GM18519 (cell line): ENCODE measurements at regions not wholly inside any gene's neighbourhood (a gene's known extent, or its start where the extent isn't known, plus 50 kb on each side); places are given as distances from the start of the nearest gene placed in this dataset.
"Not testable (repeated sequence)": the region's sequence is repeated elsewhere in the genome, so short reads cannot be mapped to it uniquely, and the experiment has no call there.

Source experiments
- ATAC-seq: cut with Tn5 transposase; IDR thresholded peaks from one replicate; pipeline ENCODE4 v1.9.1; 2021; ENCODE audit warnings: mild to moderate bottlenecking, moderate library complexity; ENCODE audit not compliant: unreplicated experiment, low FRiP score

DNA sequence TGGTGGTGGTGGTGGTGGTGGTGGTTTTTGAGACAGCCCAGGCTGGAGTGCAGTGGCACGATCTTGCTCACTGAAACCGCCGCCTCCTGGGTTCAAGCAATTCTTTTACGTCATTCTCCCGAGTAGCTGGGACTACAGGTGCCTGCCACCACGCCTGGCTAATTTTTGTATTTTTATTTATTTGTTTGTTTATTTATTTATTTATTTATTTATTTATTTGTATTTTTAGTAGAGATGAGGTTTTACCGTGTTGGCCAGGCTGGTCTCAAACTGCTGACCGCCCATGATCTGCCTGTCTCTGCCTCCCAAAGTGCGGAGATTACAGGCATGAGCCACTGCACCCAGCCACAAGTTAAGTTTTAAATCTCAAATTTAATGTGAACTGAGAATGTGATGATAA lies 126.5 kb downstream of the PCDH18 start:
- ATAC-seq = not testable (repeated sequence)

DNA sequence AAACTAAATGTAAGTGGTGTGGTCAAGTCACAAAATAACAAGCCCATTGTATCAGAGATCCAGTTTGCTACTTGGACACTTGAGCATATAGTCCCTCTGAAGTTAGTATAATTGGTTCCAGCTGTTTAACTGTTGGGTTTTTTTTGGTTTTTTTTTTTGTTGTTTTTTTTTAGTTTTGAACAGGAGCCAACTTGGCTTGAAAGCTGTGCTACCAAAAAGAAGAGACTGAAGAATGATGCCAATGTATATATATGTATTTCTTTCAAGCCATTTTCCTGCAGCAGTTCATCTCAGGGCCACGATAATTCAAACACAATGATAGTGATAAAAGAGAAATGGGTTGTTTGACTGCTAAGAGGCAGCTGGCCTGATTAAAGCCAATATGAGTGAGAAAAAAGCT lies 138.3 kb downstream of the PCDH18 start:
- no peak for ATAC-seq

- ATAC-seq = no peak
Observed at GRCh38 chr4:137393044-137393443, 139.2 kb downstream of the PCDH18 start.

- no peak for ATAC-seq
Observed at GRCh38 chr4:137390707-137391106, 141.6 kb downstream of the PCDH18 start.

DNA sequence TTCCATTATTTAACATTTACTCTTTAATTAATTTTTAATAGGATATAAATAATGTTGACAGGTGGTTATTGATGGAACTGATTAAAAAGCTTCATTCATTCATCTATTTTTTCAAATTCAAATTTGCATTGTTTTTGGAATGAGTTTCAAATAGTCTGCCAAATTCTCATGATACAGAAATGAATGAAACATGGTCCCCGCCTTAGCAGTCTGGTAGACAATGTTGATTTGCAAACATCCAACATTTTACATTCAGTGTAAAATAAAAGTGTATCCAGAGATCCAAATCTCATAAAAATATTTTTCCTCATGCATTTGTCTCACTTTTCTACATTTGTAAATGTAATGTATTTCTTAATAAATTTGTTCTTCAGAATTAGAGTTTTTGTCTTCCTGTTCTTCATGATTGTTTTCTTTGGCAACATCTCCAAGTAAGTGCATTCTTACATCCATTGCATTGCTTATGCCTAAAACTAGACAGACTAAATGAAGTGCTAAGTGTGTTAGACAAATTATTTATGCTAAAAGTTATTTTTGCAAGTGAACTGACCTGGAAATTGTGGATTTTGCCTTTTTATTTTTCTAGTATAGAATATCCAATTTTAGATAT lies 142.3 kb downstream of the PCDH18 start:
- ATAC-seq = no peak

GRCh38 chr4:137387924-137388323 lies 144.4 kb downstream of the PCDH18 start:
- ATAC-seq = no peak

DNA sequence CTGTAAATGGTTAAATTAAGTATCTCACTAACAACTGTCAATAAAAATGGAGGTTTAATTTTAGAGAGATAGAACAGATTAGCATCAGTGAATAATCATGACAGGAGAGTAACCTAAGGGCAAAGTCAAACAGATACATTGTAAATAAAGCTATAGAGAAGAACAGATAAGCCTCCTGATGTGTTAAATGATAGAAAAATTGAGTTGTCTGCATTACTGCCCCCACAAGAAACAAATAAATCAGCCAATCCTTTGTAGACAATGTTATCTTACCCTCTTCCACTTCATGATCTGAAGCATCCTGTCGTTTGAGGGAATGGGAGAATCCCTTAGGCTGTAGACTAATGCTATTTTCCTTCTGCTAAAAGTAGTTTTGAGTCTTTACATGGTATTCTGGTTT lies 147.8 kb downstream of the PCDH18 start:
- ATAC-seq = no peak

DNA sequence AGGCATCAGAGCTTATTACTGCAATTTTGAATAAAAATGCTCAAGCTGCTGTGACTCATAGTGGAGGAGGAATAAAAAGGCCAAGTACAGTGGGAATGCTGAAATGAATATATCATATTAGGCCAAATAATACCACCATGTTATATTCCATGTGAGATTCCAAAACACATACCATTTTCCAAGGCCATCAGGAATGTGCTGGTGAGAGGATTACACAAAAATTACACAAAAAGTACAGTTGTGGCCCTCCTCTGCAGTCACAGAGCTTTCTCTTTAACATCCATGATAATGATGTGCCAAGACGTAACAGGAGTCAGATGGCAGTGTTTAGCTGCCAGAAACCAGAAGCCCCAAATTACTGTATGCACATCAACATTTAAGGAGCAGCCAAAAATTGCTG lies 153.5 kb downstream of the PCDH18 start:
- ATAC-seq = no peak

DNA sequence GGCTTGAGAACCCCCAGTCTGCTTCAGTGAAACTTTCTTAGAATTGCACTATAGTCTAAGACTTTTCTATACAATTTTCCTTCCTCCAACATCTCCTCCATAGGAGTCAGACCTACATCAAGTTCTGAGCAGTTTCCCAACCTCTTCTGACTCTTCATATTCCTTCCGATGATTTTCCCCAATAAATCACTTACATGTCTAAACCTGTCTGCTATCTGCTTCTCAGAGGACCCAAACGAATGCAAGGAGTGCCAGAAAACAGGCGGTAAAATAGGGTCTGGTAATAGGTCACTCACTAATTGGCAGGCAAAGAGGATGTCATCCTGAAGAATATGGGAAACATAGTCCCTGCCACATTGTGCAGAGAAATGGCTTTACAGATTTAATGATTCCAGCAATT lies 153.9 kb downstream of the PCDH18 start:
- ATAC-seq = no peak

DNA sequence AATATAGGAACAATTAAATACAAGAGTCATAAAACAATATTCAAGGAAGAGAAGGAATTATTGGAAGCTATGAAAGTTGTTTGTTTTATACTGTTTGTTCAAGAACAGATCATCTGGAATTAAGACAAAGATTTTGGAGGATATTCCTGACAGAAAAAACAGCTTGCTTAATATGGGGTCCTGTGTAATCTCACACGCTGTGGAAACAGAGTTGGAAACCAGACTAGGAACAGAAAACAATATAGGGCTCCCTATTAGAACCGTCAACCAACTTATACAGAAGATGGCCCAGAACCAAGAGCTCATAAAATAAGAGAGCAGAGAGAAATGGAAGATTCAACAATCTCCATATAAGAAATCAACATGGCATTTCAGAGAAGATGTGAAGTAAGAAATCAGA lies 156.0 kb downstream of the PCDH18 start:
- no peak for ATAC-seq

- no peak for ATAC-seq
Observed at GRCh38 chr4:137375111-137375850, 157.0 kb downstream of the PCDH18 start.

DNA sequence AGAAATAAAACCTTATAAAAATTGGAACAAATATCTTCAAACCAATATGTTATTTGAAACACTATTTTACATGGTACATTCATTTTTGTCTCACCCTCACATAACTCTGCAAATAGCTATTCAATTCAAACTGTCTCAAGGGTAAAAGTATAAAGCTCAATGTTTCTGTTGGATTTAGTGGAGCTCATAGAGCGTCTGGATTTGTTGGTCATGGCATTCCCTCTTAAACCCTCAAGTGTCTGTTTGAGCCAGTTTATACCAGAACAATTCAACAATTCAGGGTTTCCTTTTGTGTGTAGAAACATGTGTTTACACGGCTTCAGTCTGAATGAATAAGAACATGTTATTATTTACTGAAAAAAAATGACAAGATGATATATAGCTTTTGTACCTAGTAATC lies 161.6 kb downstream of the PCDH18 start:
- ATAC-seq = no peak

GRCh38 chr4:137370206-137370633 lies 162.1 kb downstream of the PCDH18 start:
- ATAC-seq = no peak

- ATAC-seq = no peak
Observed at GRCh38 chr4:137367620-137368019, 164.7 kb downstream of the PCDH18 start.

DNA sequence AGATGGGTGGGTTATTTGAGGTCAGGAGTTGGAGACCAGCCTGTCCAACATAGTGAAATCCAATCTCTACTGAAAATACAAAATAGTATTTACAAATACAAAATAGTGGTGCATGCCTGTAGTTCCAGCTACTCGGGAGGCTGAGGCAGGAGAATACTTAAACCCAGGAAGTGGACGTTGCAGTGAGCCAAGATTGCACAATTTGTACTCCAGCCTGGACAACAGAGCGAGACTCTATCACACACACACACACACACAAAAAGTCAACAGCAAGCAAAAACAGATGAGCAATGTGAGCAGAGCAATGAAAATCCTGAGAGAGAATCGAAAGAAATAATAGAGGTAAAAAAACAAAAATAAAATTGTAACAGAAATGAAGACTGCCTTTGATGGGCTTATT lies 168.8 kb downstream of the PCDH18 start:
- ATAC-seq = no peak

- no peak for ATAC-seq
Observed at GRCh38 chr4:137361756-137362470, 170.4 kb downstream of the PCDH18 start.

DNA sequence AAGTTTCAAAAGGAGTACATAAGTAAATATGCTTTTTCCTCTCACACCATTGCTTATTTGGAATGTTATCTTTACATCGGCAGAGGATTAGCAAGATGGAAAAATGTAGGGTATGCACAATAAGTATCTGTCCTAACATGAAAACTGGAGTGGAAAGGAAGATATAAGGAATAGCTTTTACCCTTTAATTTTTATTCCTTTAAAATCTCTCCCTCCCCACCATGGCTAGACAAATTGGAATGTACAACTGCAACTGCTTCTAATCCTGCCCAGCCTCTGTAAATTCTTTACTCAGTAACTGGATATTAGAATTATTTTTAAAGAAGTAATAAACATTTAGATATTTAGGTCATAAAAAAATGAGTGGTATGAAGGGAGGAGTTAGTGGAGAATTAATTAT lies 171.5 kb downstream of the PCDH18 start:
- ATAC-seq = no peak

GRCh38 chr4:137359691-137360315 lies 172.5 kb downstream of the PCDH18 start:
- ATAC-seq = no peak

GRCh38 chr4:137354562-137354961 lies 177.7 kb downstream of the PCDH18 start:
- ATAC-seq = not testable (repeated sequence)

DNA sequence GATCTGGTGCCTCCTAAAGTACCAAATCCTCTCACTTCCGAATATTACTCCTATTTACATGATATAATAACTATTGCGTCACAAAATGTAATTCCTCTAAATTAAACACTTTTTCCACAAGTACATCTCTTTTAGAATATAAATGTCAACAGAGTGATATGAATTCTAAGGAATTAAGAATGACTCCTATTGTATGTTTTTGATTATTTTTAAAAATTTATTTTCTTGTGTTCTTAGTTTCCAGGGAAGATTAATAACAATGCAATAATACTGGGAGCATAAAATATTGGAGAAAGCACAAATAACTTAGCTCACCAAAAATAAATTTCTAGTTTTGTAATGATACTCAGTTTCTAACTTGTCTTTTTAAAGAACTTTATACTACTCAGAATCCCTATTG lies 184.9 kb downstream of the PCDH18 start:
- no peak for ATAC-seq

DNA sequence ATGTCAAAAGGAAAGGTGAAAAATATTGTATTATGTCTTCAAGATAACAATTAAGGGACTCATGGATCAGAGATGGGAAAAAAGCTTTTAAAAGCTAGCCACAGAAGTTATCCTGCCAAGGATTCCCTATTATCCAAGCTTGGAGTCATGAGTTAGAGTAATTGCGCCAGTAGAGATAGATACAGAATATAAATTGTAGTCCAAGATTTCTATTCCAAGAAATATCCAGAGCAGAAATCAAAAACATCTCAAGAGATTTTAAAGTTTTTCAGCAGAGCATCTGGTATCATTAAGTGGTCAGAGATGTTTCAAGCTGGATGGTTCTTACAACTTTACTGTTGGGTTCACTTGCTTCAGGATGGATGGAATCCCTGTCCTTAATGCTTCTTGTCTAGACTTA lies 186.7 kb downstream of the PCDH18 start:
- ATAC-seq = no peak
